Duodenal mucosa (tissue), 2 donors: ENCODE measurements at regions not wholly inside any gene's neighbourhood (a gene's known extent, or its start where the extent isn't known, plus 50 kb on each side); places are given as distances from the start of the nearest gene placed in this dataset.
A peak's percentile ranks its signal among the peaks of the same experiment; 100 is the strongest.
"Not testable (repeated sequence)": the region's sequence is repeated elsewhere in the genome, so short reads cannot be mapped to it uniquely, and the experiment has no call there.

ENCODE experiments used
- H3K27ac ChIP-seq: one replicate; pipeline ENCODE4 v1.7.0; 2013; ENCODE audit warnings: low read depth, low read length
- H3K27me3 ChIP-seq, 2 donors: one replicate each; pipeline ENCODE4 v1.7.0; 2013; ENCODE audit warnings: low read length in 2 of 2, control low read depth in 1 of 2; ENCODE audit not compliant: insufficient read depth in 2 of 2, control insufficient read depth in 1 of 2
- H3K36me3 ChIP-seq, 2 donors: one replicate each; pipeline ENCODE4 v1.7.0; 2013; ENCODE audit warnings: low read length in 2 of 2, control low read depth in 1 of 2; ENCODE audit not compliant: insufficient read depth in 2 of 2, control insufficient read depth in 1 of 2
- H3K4me1 ChIP-seq, 2 donors: one replicate each; pipeline ENCODE4 v1.7.0; 2013; ENCODE audit warnings: low read length in 2 of 2, control low read depth in 1 of 2; ENCODE audit not compliant: insufficient read depth in 2 of 2, control insufficient read depth in 1 of 2
- H3K4me3 ChIP-seq, 2 donors: one replicate each; pipeline ENCODE4 v1.7.0; 2013; ENCODE audit warnings: low read length in 2 of 2, low read depth in 1 of 2
- H3K9ac ChIP-seq, 2 donors: one replicate each; pipeline ENCODE4 v1.7.0; 2013; ENCODE audit warnings: low read length in 2 of 2, low read depth in 1 of 2
- H3K9me3 ChIP-seq, 2 donors: one replicate each; pipeline ENCODE4 v1.7.0; 2013; ENCODE audit warnings: low read length in 2 of 2, control low read depth in 1 of 2; ENCODE audit not compliant: control insufficient read depth in 1 of 2

GRCh38 chr6:37566950-37567349 lies 67.3 kb upstream of the CCDC167 start:
- no peak overlapping the region for H3K27ac ChIP-seq
- no peaks in the 10 kb centered on the region for H3K9me3 ChIP-seq
- H3K9ac ChIP-seq = no peak overlapping the region
- no peak overlapping the region for H3K4me3 ChIP-seq
- H3K36me3 ChIP-seq = no peaks in the 10 kb centered on the region
- H3K4me1 ChIP-seq = peaks cover 0 to 4% of the 10 kb centered on the region in 2 donors
- peaks cover 14 to 29% of the 10 kb centered on the region in 2 donors for H3K27me3 ChIP-seq

- H3K4me1 ChIP-seq = peaks cover 0 to 4% of the 10 kb centered on the region in 2 donors
- H3K36me3 ChIP-seq = no peaks in the 10 kb centered on the region
- H3K9ac ChIP-seq = no peak overlapping the region
- H3K9me3 ChIP-seq = no peaks in the 10 kb centered on the region
- H3K27ac ChIP-seq = no peak overlapping the region
- peaks cover 14 to 30% of the 10 kb centered on the region in 2 donors for H3K27me3 ChIP-seq
- H3K4me3 ChIP-seq = peak overlapping the region; percentile 42 to 50
These were observed 66.6 kb upstream of the CCDC167 start for GRCh38 chr6:37566111-37566949.

- Histone ChIP-seq H3K27me3 (peaks cover 11 to 32% of the 10 kb centered on the region in 2 donors), H3K27ac (no peak overlapping the region), H3K9me3 (peaks cover 0 to 3% of the 10 kb centered on the region in 2 donors), H3K9ac (no peak overlapping the region), H3K4me3 (peak overlapping the region; percentile 42 to 50), H3K4me1 (peaks cover 0 to 4% of the 10 kb centered on the region in 2 donors), H3K36me3 (no peaks in the 10 kb centered on the region)
These were observed 65.8 kb upstream of the CCDC167 start for GRCh38 chr6:37565267-37566110.

- not testable (repeated sequence) for H3K4me3 ChIP-seq, H3K9me3 ChIP-seq, H3K27ac ChIP-seq, H3K36me3 ChIP-seq, H3K4me1 ChIP-seq, H3K9ac ChIP-seq
- H3K27me3 ChIP-seq = peaks cover 18 to 41% of the 10 kb centered on the region in 2 donors
These were observed 63.2 kb upstream of the CCDC167 start for GRCh38 chr6:37562926-37563288.

GRCh38 chr6:37561361-37561760 lies 61.7 kb upstream of the CCDC167 start:
- Histone ChIP-seq H3K9ac (no peak overlapping the region), H3K4me3 (no peak overlapping the region), H3K4me1 (peaks cover 0 to 4% of the 10 kb centered on the region in 2 donors), H3K9me3 (peaks cover 0 to 3% of the 10 kb centered on the region in 2 donors), H3K27me3 (peaks cover 18 to 41% of the 10 kb centered on the region in 2 donors), H3K36me3 (no peaks in the 10 kb centered on the region), H3K27ac (no peak overlapping the region)

- Histone ChIP-seq H3K4me3 (no peak overlapping the region), H3K9ac (no peak overlapping the region), H3K27me3 (peaks cover 18 to 38% of the 10 kb centered on the region in 2 donors), H3K9me3 (peaks cover 0 to 3% of the 10 kb centered on the region in 2 donors), H3K27ac (no peak overlapping the region), H3K4me1 (no peaks in the 10 kb centered on the region), H3K36me3 (no peaks in the 10 kb centered on the region)
These were observed 61.0 kb upstream of the CCDC167 start for GRCh38 chr6:37560737-37561103.

- Histone ChIP-seq H3K36me3 (no peaks in the 10 kb centered on the region), H3K27me3 (peaks cover 7 to 37% of the 10 kb centered on the region in 2 donors), H3K9me3 (peaks cover 0 to 3% of the 10 kb centered on the region in 2 donors), H3K4me3 (no peak overlapping the region), H3K4me1 (no peaks in the 10 kb centered on the region), H3K27ac (no peak overlapping the region), H3K9ac (no peak overlapping the region)
These were observed 59.8 kb upstream of the CCDC167 start for GRCh38 chr6:37559501-37559900.

- Histone ChIP-seq H3K27me3 (peaks cover 7 to 37% of the 10 kb centered on the region in 2 donors), H3K36me3 (no peaks in the 10 kb centered on the region), H3K9ac (no peak overlapping the region), H3K27ac (no peak overlapping the region), H3K4me1 (no peaks in the 10 kb centered on the region), H3K9me3 (peaks cover 0 to 3% of the 10 kb centered on the region in 2 donors), H3K4me3 (no peak overlapping the region)
These were observed 59.4 kb upstream of the CCDC167 start for GRCh38 chr6:37559050-37559449.

- Histone ChIP-seq H3K4me1 (no peaks in the 10 kb centered on the region), H3K9ac (no peak overlapping the region), H3K27ac (no peak overlapping the region), H3K27me3 (peaks cover 7 to 36% of the 10 kb centered on the region in 2 donors), H3K36me3 (no peaks in the 10 kb centered on the region), H3K9me3 (peaks cover 0 to 3% of the 10 kb centered on the region in 2 donors), H3K4me3 (no peak overlapping the region)
These were observed 59.0 kb upstream of the CCDC167 start for GRCh38 chr6:37558646-37559045.

GRCh38 chr6:37558168-37558567 lies 58.5 kb upstream of the CCDC167 start:
- Histone ChIP-seq H3K9ac (no peak overlapping the region), H3K4me1 (no peaks in the 10 kb centered on the region), H3K27ac (no peak overlapping the region), H3K9me3 (peaks cover 0 to 3% of the 10 kb centered on the region in 2 donors), H3K27me3 (peaks cover 7 to 36% of the 10 kb centered on the region in 2 donors), H3K36me3 (no peaks in the 10 kb centered on the region), H3K4me3 (no peak overlapping the region)
